ENCODE measurements at regions not wholly inside any gene's neighbourhood (a gene's known extent, or its start where the extent isn't known, plus 50 kb on each side); places are given as distances from the start of the nearest gene placed in this dataset.

- no peaks in the 10 kb centered on the region for H4K20me1 ChIP-seq (ENCODE audit: insufficient read depth)
- H3K27me3 ChIP-seq (ENCODE audit: insufficient read depth, low read depth, low read length) = no peaks in the 10 kb centered on the region
- TF ChIP-seq RAD21 (conservative IDR thresholded peaks at IDR 0.05) = no peak
- TF ChIP-seq REST (IDR thresholded peaks at IDR 0.05; ENCODE audit: borderline replicate concordance) = no peak
- no peak for TF ChIP-seq CTCF (IDR thresholded peaks at IDR 0.05; ENCODE audit: poor library complexity, severe bottlenecking)
- no peak for TF ChIP-seq MXI1 (conservative IDR thresholded peaks at IDR 0.05; ENCODE audit: poor library complexity, severe bottlenecking)
- TF ChIP-seq EP300 (conservative IDR thresholded peaks at IDR 0.05; ENCODE audit: poor library complexity, severe bottlenecking) = no peak
- no peak for TF ChIP-seq EZH2 (IDR thresholded peaks at IDR 0.05; ENCODE audit: borderline replicate concordance, insufficient read depth, low read length, poor library complexity, severe bottlenecking)
- TF ChIP-seq SMC3 (conservative IDR thresholded peaks at IDR 0.05; ENCODE audit: poor library complexity) = no peak
- TF ChIP-seq POLR2AphosphoS5 (IDR thresholded peaks at IDR 0.05) = no peak
- TF ChIP-seq TAF1 (IDR thresholded peaks at IDR 0.05; ENCODE audit: low read depth) = no peak
- H3K9me2 ChIP-seq (ENCODE audit: insufficient read depth, low read length) = no peaks in the 10 kb centered on the region
- H3K9me3 ChIP-seq (ENCODE audit: low read length) = no peaks in the 10 kb centered on the region
- H3K9ac ChIP-seq (ENCODE audit: low read length) = no peak overlapping the region
- no peak overlapping the region for H3K4me3 ChIP-seq (ENCODE audit: low read length)
- no peak overlapping the region for H3K4me2 ChIP-seq (ENCODE audit: low read length)
- no peaks in the 10 kb centered on the region for H3K36me3 ChIP-seq (ENCODE audit: insufficient read depth, low read length)
- H2AFZ ChIP-seq (ENCODE audit: low read depth, low read length) = no peak overlapping the region
- no peak overlapping the region for H3K27ac ChIP-seq (ENCODE audit: low read length)
- H3K79me2 ChIP-seq (replicated peaks; ENCODE audit: insufficient read depth, low read length) = no peaks in the 10 kb centered on the region
- no peaks in the 10 kb centered on the region for H3F3A ChIP-seq (ENCODE audit: insufficient read depth, low read length, poor library complexity, severe bottlenecking)
Observed at GRCh38 chr16:59535298-59535697, 801.2 kb upstream of the GOT2 start.

- Histone ChIP-seq H3K9ac (ENCODE audit: low read length) (no peak overlapping the region), H3K36me3 (ENCODE audit: insufficient read depth, low read length) (no peaks in the 10 kb centered on the region), H3F3A (ENCODE audit: insufficient read depth, low read length, poor library complexity, severe bottlenecking) (no peaks in the 10 kb centered on the region), H3K79me2 (replicated peaks; ENCODE audit: insufficient read depth, low read length) (no peaks in the 10 kb centered on the region), H3K27me3 (ENCODE audit: insufficient read depth, low read depth, low read length) (no peaks in the 10 kb centered on the region), H3K27ac (ENCODE audit: low read length) (no peak overlapping the region), H3K4me2 (ENCODE audit: low read length) (no peak overlapping the region), H3K4me3 (ENCODE audit: low read length) (no peak overlapping the region), H4K20me1 (ENCODE audit: insufficient read depth) (no peaks in the 10 kb centered on the region), H3K9me3 (ENCODE audit: low read length) (no peaks in the 10 kb centered on the region), H2AFZ (ENCODE audit: low read depth, low read length) (no peak overlapping the region), H3K9me2 (ENCODE audit: insufficient read depth, low read length) (no peaks in the 10 kb centered on the region)
- TF ChIP-seq CTCF (IDR thresholded peaks at IDR 0.05; ENCODE audit: poor library complexity, severe bottlenecking) (no peak), REST (IDR thresholded peaks at IDR 0.05; ENCODE audit: borderline replicate concordance) (no peak), EP300 (conservative IDR thresholded peaks at IDR 0.05; ENCODE audit: poor library complexity, severe bottlenecking) (no peak), MXI1 (conservative IDR thresholded peaks at IDR 0.05; ENCODE audit: poor library complexity, severe bottlenecking) (no peak), RAD21 (conservative IDR thresholded peaks at IDR 0.05) (no peak), SMC3 (conservative IDR thresholded peaks at IDR 0.05; ENCODE audit: poor library complexity) (no peak), EZH2 (IDR thresholded peaks at IDR 0.05; ENCODE audit: borderline replicate concordance, insufficient read depth, low read length, poor library complexity, severe bottlenecking) (no peak), TAF1 (IDR thresholded peaks at IDR 0.05; ENCODE audit: low read depth) (no peak), POLR2AphosphoS5 (IDR thresholded peaks at IDR 0.05) (no peak)
Observed at GRCh38 chr16:59527206-59527997, 793.3 kb upstream of the GOT2 start.

Measured in neural cell (in vitro differentiated cells).